ENCODE measurements at regions not wholly inside any gene's neighbourhood (a gene's known extent, or its start where the extent isn't known, plus 50 kb on each side); places are given as distances from the start of the nearest gene placed in this dataset.

DNA sequence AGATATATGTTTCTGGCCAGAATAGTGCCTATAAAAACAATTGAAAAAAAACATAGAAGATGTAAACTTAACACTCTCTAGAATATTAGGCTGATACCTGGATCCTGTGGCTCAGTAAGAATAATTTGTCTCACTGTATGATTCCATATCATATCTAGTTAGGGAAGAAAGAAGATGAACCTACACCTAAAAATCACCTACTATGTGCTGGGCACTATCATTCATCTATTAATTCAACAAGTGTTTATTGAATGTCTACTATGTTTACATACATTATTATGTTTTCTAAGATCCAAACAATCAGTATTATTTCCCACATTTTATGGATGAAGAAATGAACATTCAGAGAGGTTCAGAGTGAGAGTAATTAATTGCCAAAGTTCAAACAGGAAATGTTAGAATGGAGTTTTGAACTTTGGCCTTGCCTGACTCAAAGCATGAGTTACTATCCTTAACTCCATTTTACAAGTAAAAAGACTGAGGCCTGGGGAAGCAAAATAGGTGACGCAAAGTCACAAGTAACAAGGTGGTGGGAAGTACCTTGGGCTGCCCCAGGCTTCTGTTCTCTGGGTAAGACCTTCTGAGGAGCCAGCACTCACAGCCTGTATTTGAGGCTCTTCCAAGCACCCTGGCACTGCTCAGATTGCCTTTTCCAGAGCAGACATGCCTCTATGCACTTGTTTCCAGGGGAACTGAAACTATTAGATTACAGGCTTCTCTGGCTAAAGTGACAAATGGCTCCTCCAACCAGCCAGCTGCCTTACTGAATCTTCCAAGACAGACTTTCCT is 111.1 kb upstream of the ACSL4 start:
- H3K36me3 ChIP-seq (ENCODE audit: insufficient read depth, low read length), result no peaks in the 10 kb centered on the region
- no peak overlapping the region for H3K9ac ChIP-seq (ENCODE audit: low read depth, low read length)
- peaks cover 38% of the 10 kb centered on the region for H3K4me1 ChIP-seq (ENCODE audit: control insufficient read depth, insufficient read depth, low read length)
- peaks cover under 1% of the 10 kb centered on the region for H3K27me3 ChIP-seq (ENCODE audit: control insufficient read depth, insufficient read depth, low read length)
- no peak overlapping the region for H3K4me3 ChIP-seq (ENCODE audit: low read length)
- no peak overlapping the region for H3K4me2 ChIP-seq (ENCODE audit: low read length)
- H3K9me3 ChIP-seq (replicated peaks; ENCODE audit: low read length), result no peaks in the 10 kb centered on the region

DNA sequence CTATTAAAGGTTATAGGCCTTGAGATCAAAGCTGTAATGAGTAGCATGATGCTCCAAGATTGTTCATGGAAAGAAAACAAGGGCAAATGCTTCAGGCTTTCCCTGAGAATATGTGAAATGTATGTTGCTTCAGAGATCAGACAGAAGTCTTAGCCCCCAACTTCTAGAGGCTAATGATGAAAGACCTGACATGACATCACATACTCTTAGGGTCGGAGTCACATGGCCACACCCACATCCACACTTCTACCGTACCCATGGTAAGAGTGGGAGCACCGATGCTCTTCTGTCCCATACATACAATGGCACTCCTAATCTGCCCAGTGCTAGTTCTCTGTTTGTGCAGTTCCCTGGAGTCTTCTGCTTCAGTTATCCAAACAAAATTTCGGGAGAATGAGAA is 111.9 kb upstream of the ACSL4 start:
- Histone ChIP-seq H3K27me3 (ENCODE audit: control insufficient read depth, insufficient read depth, low read length) (no peaks in the 10 kb centered on the region), H3K4me1 (ENCODE audit: control insufficient read depth, insufficient read depth, low read length) (peaks cover 35% of the 10 kb centered on the region), H3K4me2 (ENCODE audit: low read length) (no peak overlapping the region), H3K4me3 (ENCODE audit: low read length) (no peak overlapping the region), H3K9ac (ENCODE audit: low read depth, low read length) (no peak overlapping the region), H3K36me3 (ENCODE audit: insufficient read depth, low read length) (no peaks in the 10 kb centered on the region), H3K9me3 (replicated peaks; ENCODE audit: low read length) (no peaks in the 10 kb centered on the region)

GRCh38 chrX:109845996-109846395 is 112.9 kb upstream of the ACSL4 start:
- no peaks in the 10 kb centered on the region for H3K9me3 ChIP-seq (replicated peaks; ENCODE audit: low read length)
- no peaks in the 10 kb centered on the region for H3K27me3 ChIP-seq (ENCODE audit: control insufficient read depth, insufficient read depth, low read length)
- H3K4me2 ChIP-seq (ENCODE audit: low read length), result no peak overlapping the region
- no peak overlapping the region for H3K9ac ChIP-seq (ENCODE audit: low read depth, low read length)
- H3K4me3 ChIP-seq (ENCODE audit: low read length), result no peak overlapping the region
- no peaks in the 10 kb centered on the region for H3K36me3 ChIP-seq (ENCODE audit: insufficient read depth, low read length)
- peaks cover 26% of the 10 kb centered on the region for H3K4me1 ChIP-seq (ENCODE audit: control insufficient read depth, insufficient read depth, low read length)

DNA sequence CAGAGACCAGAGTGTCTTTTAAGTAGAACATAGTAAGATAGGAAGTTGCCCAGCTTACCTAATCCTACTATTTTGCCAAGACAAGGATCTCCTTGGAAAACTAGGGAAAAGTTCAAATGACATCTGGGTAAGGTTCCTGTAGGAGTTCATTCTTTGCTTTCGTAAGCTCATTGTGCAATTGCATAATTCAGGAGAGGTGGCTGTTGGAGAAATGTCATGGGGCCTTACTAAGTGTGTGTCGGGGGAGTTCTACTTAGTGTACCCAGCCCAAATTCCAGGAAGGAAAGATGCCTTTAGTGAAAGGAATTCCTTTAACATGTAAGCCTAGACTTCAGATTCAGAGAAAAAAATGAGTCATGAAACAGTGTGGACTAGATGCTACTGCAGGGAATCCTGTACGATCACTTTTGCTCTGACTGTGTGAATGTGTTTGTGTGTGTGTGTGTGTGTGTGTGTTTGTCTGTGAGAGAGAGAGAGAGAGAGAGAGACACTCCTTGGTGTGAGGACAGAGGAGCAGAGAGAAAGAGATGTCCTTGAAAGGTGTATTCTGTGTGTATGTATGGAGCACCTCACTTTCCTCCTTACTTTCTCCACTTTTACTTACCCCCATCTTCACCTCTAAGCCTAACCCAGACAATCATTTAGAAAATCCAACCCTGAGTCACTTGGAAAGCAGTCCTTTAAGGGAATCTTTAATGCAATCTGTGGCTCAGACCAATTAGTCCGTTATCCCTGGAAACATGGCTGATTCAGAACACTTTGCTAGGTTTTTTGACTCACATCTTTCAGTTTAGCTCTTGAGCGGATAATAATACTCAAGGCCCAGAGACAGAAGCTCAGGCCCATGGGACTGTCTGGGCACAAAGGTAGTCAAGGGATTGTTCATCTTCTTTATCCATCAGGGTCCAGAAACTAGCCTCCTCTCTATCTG is 114.5 kb upstream of the ACSL4 start:
- H3K36me3 ChIP-seq (ENCODE audit: insufficient read depth, low read length), result no peaks in the 10 kb centered on the region
- H3K4me3 ChIP-seq (ENCODE audit: low read length), result no peak overlapping the region
- H3K4me1 ChIP-seq (ENCODE audit: control insufficient read depth, insufficient read depth, low read length), result peaks cover 15% of the 10 kb centered on the region
- peak overlapping the region; percentile 22 for H3K4me2 ChIP-seq (ENCODE audit: low read length)
- H3K27me3 ChIP-seq (ENCODE audit: control insufficient read depth, insufficient read depth, low read length), result no peaks in the 10 kb centered on the region
- no peak overlapping the region for H3K9ac ChIP-seq (ENCODE audit: low read depth, low read length)
- H3K9me3 ChIP-seq (replicated peaks; ENCODE audit: low read length), result no peaks in the 10 kb centered on the region

DNA sequence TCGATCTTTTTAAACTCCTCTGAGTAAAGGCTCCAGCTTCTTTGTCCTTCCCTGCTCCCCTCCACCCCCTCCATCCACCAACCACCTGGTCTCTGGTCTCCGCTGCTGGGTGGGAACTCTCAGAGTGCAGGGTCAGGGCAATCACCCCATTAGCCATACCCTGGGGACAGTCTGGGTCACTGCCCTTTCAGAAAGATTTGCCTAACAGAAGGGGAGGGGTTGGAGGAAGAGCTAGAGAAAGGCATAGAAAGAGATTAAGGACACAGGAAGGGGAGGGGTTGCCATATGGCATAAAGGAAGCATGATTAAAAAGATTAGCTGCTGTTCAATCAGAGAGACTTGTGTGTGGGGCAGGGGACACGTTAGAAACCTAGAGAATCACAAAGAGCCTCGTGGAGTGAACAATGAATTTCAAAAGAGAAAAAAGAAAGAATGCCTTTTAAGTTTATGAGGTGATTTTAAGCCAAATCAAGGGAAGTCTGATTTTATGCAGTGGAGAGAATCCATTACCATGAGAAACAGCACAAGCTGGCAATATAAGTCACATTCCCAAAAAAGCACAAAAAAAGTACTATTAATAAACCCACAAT is 115.5 kb upstream of the ACSL4 start:
- H3K9ac ChIP-seq (ENCODE audit: low read depth, low read length), result no peak overlapping the region
- H3K36me3 ChIP-seq (ENCODE audit: insufficient read depth, low read length), result no peaks in the 10 kb centered on the region
- H3K4me2 ChIP-seq (ENCODE audit: low read length), result no peak overlapping the region
- H3K4me3 ChIP-seq (ENCODE audit: low read length), result no peak overlapping the region
- no peaks in the 10 kb centered on the region for H3K9me3 ChIP-seq (replicated peaks; ENCODE audit: low read length)
- H3K4me1 ChIP-seq (ENCODE audit: control insufficient read depth, insufficient read depth, low read length), result peaks cover 15% of the 10 kb centered on the region
- no peaks in the 10 kb centered on the region for H3K27me3 ChIP-seq (ENCODE audit: control insufficient read depth, insufficient read depth, low read length)

GRCh38 chrX:109854096-109854495 is 121.0 kb upstream of the ACSL4 start:
- no peaks in the 10 kb centered on the region for H3K9me3 ChIP-seq (replicated peaks; ENCODE audit: low read length)
- no peak overlapping the region for H3K9ac ChIP-seq (ENCODE audit: low read depth, low read length)
- H3K27me3 ChIP-seq (ENCODE audit: control insufficient read depth, insufficient read depth, low read length), result peaks cover 3% of the 10 kb centered on the region
- no peak overlapping the region for H3K4me3 ChIP-seq (ENCODE audit: low read length)
- H3K36me3 ChIP-seq (ENCODE audit: insufficient read depth, low read length), result no peaks in the 10 kb centered on the region
- H3K4me1 ChIP-seq (ENCODE audit: control insufficient read depth, insufficient read depth, low read length), result peaks cover 3% of the 10 kb centered on the region
- no peak overlapping the region for H3K4me2 ChIP-seq (ENCODE audit: low read length)

GRCh38 chrX:109855501-109855900 is 122.4 kb upstream of the ACSL4 start:
- Histone ChIP-seq H3K27me3 (ENCODE audit: control insufficient read depth, insufficient read depth, low read length) (peaks cover 3% of the 10 kb centered on the region), H3K9me3 (replicated peaks; ENCODE audit: low read length) (no peaks in the 10 kb centered on the region), H3K9ac (ENCODE audit: low read depth, low read length) (no peak overlapping the region), H3K36me3 (ENCODE audit: insufficient read depth, low read length) (no peaks in the 10 kb centered on the region), H3K4me2 (ENCODE audit: low read length) (no peak overlapping the region), H3K4me3 (ENCODE audit: low read length) (no peak overlapping the region), H3K4me1 (ENCODE audit: control insufficient read depth, insufficient read depth, low read length) (peaks cover 3% of the 10 kb centered on the region)

- no peaks in the 10 kb centered on the region for H3K36me3 ChIP-seq (ENCODE audit: insufficient read depth, low read length)
- no peaks in the 10 kb centered on the region for H3K9me3 ChIP-seq (replicated peaks; ENCODE audit: low read length)
- peaks cover 4% of the 10 kb centered on the region for H3K27me3 ChIP-seq (ENCODE audit: control insufficient read depth, insufficient read depth, low read length)
- peaks cover 3% of the 10 kb centered on the region for H3K4me1 ChIP-seq (ENCODE audit: control insufficient read depth, insufficient read depth, low read length)
- no peak overlapping the region for H3K9ac ChIP-seq (ENCODE audit: low read depth, low read length)
- no peak overlapping the region for H3K4me3 ChIP-seq (ENCODE audit: low read length)
- H3K4me2 ChIP-seq (ENCODE audit: low read length), result no peak overlapping the region
Measured at GRCh38 chrX:109856974-109857373, 123.9 kb upstream of the ACSL4 start.

DNA sequence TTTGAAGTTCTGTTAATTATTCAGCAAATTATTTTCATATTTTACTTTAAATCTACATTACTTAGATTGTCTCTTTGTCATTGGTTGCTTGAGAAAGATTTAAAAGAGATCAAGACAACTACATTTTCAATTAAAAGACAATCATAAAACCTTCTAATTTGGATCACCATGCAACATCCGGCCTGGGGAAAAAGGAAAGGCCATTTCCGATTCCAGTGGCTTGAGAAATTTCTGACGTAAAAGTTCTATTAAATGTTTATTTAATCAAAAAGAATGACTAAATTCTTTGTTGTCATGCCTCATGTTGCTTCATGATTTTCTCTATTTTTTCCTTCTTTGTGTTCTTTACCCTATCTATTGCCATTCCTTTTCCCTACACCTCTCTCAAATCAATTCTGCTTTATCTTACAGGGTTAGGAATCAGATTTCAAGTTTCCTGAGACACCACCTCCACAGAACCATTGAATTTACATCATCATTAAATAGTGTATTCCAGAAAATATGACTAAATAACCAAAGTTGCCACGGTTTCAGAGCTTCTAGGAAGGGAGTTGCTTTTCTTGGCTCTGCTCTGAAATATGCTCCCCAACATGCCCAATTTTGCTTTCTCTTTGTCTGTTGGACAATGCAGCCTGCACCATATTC is 124.6 kb upstream of the ACSL4 start:
- H3K4me2 ChIP-seq (ENCODE audit: low read length), result no peak overlapping the region
- peaks cover 6% of the 10 kb centered on the region for H3K27me3 ChIP-seq (ENCODE audit: control insufficient read depth, insufficient read depth, low read length)
- no peak overlapping the region for H3K4me3 ChIP-seq (ENCODE audit: low read length)
- H3K9me3 ChIP-seq (replicated peaks; ENCODE audit: low read length), result no peaks in the 10 kb centered on the region
- peaks cover 3% of the 10 kb centered on the region for H3K4me1 ChIP-seq (ENCODE audit: control insufficient read depth, insufficient read depth, low read length)
- no peaks in the 10 kb centered on the region for H3K36me3 ChIP-seq (ENCODE audit: insufficient read depth, low read length)
- no peak overlapping the region for H3K9ac ChIP-seq (ENCODE audit: low read depth, low read length)

- H3K4me1 ChIP-seq (ENCODE audit: control insufficient read depth, insufficient read depth, low read length), result peaks cover 3% of the 10 kb centered on the region
- H3K9ac ChIP-seq (ENCODE audit: low read depth, low read length), result no peak overlapping the region
- H3K4me2 ChIP-seq (ENCODE audit: low read length), result no peak overlapping the region
- no peak overlapping the region for H3K4me3 ChIP-seq (ENCODE audit: low read length)
- no peaks in the 10 kb centered on the region for H3K9me3 ChIP-seq (replicated peaks; ENCODE audit: low read length)
- H3K36me3 ChIP-seq (ENCODE audit: insufficient read depth, low read length), result no peaks in the 10 kb centered on the region
- peaks cover 6% of the 10 kb centered on the region for H3K27me3 ChIP-seq (ENCODE audit: control insufficient read depth, insufficient read depth, low read length)
Measured at GRCh38 chrX:109858602-109859341, 125.7 kb upstream of the ACSL4 start.

All from skeletal muscle satellite cell (primary cell).